ENCODE measurements at regions not wholly inside any gene's neighbourhood (a gene's known extent, or its start where the extent isn't known, plus 50 kb on each side); places are given as distances from the start of the nearest gene placed in this dataset.
A peak's percentile ranks its signal among the peaks of the same experiment; 100 is the strongest.
"Not testable (repeated sequence)": the region's sequence is repeated elsewhere in the genome, so short reads cannot be mapped to it uniquely, and the experiment has no call there.

GRCh38 chr18:66872277-66872676, 268.4 kb upstream of the CDH19 start:
- peak; percentile 1 for DNase-seq (ENCODE audit: low read depth)

DNA sequence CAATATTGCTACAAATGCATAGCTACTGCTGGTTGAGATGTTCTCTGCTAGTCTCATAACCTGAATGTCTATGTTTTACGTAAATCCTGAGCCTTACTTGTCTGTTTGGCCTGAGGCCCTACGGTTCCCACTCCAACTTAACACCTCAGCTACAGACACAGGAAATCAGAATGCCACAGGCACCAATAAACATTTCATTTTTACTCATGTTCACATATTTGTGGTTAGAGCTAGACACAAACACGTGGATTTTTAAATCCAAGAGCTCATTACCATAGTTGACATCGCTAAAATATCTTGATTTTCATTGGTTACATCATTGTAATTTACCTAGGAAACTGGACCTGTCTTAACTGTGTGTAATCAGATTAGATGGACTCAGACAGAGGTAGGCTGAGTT, 263.8 kb upstream of the CDH19 start:
- no peak for DNase-seq (ENCODE audit: low read depth)

DNA sequence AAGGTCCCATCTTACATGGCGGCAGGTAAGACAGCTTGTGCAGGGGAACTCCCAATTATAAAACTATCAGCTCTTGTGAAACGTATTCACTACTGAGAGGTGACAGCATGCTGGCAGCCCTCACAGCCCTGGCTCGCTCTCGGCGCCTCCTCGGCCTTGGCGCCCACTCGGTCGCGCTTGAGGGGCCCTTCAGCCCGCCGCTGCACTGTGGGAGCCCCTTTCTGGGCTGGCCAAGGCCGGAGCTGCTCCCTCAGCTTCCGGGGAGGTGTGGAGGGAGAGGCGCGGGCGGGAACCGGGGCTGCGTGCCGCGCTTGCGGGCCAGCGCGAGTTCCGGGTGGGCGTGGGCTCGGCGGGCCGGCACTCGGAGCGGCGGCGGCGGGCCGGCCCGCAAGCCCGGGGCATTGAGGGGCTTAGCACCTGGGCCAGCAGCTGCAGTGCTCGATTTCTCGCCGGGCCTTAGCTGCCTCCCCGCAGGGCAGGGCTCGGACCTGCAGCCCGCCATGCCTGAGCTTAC, 262.6 kb upstream of the CDH19 start:
- not testable (repeated sequence) for DNase-seq (ENCODE audit: low read depth)

DNA sequence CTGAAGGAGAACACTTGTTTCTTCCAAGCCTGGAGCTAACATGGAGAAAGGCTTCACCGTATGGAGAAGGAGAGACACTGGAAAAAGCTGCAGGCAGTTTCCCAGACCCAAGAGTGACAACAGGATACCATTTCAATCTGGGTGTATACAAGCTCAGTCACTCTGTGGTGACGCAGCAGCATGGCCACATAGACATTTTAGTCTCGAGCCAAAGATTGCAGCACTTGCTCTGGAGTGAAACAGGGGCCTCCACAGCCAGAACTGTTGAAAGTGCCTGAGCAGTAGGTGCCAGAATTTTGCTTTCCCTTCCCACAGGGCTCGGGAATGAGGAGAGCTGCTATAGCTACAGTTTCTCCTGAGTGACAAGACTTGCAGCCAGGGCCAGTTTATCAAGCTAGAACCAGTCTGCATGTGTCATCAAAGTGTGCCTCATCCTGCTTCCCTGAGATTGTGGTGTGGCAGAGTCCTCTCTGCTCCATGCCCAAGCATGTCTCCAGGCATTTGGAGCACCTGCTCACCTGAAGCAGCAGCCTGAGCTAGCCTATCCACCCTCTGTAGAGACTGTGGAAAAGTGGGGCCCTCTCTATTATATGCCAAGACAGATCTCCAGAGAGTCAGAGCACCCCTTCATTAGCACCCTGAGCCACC, 234.6 kb upstream of the CDH19 start:
- no peak for DNase-seq (ENCODE audit: low read depth)

DNA sequence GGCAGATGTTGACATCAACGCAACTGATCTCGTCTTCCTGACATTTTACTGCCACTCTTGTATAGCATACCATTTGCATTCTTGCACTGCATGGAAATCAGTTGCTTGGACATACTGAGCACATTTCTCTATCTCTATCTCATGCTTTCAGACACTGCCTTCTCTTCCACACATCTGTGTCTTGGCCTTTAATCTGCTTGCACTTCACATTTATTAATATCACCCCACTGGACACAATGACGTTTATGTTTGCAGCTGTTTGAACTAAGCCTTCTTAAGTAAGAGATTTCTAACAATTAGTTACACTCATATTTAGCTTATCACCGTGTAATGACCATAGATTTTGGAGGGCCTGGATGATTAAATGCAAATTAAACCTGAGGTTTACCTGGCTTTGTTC, 229.8 kb upstream of the CDH19 start:
- DNase-seq (ENCODE audit: low read depth) = no peak

DNA sequence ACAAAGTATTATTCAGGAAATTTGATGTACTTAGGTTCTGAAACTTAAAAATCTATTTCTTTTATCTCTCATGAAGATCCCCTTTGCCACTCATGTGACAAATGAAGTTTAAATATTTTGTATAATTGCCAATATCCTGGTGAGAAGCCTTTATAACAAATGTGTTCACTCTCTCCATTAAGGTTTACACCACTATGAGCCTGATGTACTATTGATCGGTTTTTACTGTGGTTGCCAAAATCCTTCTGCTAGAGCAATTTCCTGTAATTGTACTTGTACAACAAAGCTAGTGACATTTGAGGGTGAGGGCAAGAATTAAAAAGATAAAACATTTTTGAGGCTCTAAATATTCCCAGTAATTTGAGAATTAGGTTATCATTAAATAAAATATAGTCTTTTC, 222.3 kb upstream of the CDH19 start:
- no peak for DNase-seq (ENCODE audit: low read depth)

DNA sequence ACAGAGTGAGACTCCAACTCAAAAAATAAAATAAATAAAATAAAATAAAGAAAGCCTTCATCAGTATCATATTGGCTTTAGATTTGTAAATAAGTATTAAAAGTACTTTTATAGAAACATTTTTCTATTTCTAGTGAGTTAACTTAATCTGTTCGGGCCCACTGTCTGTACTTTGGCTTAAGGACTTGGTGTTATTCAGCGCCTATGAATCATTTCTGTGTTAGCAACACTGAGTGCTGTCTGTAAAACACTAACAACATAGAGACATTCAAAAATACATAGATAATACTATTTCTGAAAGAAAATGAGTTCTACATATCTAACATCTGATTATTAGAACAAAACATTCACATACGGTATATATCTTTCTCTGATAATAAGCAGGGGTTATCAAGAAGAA, 221.5 kb upstream of the CDH19 start:
- DNase-seq (ENCODE audit: low read depth) = no peak

DNA sequence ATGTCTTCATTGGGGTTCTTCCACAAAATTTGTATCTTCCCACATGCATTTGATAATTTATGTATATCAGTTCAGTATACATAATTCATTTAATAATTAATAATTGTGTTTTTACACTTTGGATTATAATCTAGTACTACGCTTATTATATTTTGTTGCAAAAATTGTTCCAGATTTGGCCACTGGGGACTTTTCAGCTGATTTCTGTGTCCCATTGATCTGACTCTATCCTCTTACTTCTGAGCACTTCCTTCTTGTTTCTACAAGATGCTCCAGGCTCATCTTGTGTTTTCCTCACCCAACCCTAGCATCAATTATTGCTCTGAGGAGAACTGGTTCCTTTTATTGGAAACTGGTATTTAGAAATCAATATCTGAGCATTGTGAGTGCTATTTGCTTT, 215.3 kb upstream of the CDH19 start:
- DNase-seq (ENCODE audit: low read depth) = no peak

DNA sequence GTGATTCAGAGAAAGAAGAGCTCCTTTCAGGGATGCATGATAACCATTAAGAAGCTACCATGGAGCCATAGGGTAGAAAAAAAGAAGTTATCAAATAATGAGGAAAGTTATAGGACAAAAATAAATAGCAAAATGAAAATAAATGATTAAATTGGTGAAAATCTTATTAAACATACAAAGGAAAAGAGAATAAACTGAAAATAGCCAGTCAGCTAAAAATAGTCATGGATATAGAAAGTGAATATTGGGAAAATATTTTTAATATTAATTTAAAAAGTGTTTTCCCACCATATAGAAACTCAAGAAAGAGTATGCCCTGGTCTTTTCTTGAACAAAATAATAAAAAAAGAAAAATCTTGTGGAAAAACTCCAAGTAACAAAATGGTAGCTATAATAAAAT, 209.2 kb upstream of the CDH19 start:
- no peak for DNase-seq (ENCODE audit: low read depth)

GRCh38 chr18:66795051-66795450, 191.2 kb upstream of the CDH19 start:
- no peak for DNase-seq (ENCODE audit: low read depth)

GRCh38 chr18:66792466-66792865, 188.6 kb upstream of the CDH19 start:
- no peak for DNase-seq (ENCODE audit: low read depth)

- DNase-seq (ENCODE audit: low read depth) = no peak
These were observed 176.7 kb upstream of the CDH19 start for GRCh38 chr18:66780609-66781008.

DNA sequence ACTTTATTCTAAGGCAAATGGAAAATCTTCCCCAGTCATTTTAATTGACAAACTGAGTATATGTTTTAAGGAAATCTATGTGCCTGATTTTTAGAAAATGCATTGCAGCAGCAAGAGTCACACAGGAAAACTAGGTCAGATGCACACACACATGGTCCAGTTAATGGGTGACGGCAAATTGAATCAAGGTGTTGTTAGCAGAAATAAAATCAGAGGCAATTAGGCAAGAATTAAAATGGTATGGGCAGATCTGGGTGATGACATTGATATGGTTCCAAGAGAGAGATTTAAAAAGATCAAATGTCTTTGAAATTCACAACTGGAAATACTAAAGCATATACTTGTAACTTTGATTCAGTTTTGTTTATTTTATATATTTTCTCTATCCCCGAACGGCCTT, 174.2 kb upstream of the CDH19 start:
- DNase-seq (ENCODE audit: low read depth) = no peak

- DNase-seq (ENCODE audit: low read depth) = no peak
These were observed 165.5 kb upstream of the CDH19 start for GRCh38 chr18:66769375-66769774.

DNA sequence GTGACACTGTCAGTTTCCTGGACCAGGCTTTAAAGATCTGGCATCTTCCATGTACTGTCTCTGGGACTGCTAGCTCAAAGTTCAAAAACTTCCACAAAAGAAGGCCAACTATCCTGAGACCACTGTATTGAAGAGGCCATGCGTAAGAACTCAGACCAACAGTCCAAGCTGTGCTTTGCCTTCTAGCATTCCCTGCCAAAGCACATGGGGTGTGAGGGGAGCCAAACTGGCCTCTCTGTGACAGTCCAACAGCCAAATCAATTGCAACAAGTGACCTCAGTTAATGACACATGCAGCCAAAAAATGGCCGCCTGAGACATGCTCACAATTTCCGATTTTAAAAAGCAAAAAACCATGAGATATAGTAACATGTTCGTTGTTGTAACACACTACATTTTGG, 160.3 kb upstream of the CDH19 start:
- DNase-seq (ENCODE audit: low read depth) = peak; percentile 73

- no peak for DNase-seq (ENCODE audit: low read depth)
These were observed 157.3 kb upstream of the CDH19 start for GRCh38 chr18:66761166-66761565.

GRCh38 chr18:66760559-66760958, 156.7 kb upstream of the CDH19 start:
- no peak for DNase-seq (ENCODE audit: low read depth)

GRCh38 chr18:66759050-66759828, 155.3 kb upstream of the CDH19 start:
- no peak for DNase-seq (ENCODE audit: low read depth)

GRCh38 chr18:66757946-66758345, 154.1 kb upstream of the CDH19 start:
- DNase-seq (ENCODE audit: low read depth) = no peak

DNA sequence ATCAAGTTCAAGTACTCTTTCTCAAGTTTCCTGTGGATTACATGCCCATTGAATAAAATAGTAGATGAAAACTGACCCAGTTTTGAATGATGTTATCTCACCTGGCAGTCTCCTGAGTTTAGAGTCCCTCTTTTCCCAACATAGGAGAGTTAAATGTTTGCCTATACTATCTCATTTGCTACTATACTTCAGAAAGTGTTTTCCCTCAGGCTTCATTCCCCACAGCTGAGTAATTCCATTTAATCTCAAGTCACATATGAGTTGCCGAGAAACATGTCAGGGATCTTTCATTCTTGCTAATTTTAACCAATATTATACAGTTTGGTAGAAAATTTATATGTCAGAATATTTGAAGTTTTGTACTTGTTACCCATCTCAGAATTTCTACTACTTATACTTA, 150.4 kb upstream of the CDH19 start:
- DNase-seq (ENCODE audit: low read depth) = no peak

DNA sequence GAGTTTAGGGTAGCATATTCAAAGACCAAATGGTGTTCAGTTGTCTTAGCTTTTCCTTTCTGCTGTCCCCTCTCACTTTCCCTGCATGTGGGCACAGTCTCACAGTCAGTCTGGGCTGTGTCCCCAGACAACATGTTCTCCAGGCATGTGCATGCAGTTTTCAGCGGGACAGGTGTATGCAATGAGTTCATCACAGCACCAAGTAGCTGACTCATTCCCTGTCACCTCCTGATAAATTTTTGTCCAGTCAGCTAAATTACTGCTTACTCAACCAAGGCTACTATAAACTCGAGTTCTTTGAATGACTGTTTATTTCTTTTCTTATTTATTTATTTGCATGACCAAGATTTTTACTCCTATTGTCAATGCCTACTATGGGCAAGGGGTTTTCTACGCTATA, 148.8 kb upstream of the CDH19 start:
- DNase-seq (ENCODE audit: low read depth) = no peak

DNA sequence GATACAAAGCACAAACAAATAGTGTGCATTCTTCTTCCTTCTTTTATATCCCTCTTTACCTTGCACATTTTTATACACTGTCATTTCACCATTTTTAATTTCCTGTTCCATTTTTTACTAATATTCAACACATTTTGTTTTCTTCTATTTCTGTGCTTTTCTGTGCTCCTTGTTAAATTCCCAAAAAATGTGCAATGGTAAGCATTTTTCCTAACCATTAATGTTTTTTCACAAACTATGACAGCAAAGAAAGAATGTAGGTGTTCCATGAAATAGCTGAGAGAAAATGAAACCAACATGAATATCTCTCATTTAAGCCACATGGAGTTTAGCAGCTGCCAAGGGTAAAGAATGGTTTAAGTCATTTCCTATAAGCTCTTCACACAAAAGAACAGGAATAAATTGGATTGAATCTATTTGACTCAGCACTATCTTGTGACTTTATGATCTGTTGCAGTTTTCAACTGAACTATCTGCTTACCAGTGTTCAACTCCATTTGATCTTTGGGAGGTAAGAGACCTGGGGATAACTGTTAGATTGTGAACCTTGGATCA, 145.7 kb upstream of the CDH19 start:
- DNase-seq (ENCODE audit: low read depth) = no peak

GRCh38 chr18:66749030-66749429, 145.1 kb upstream of the CDH19 start:
- DNase-seq (ENCODE audit: low read depth) = no peak
